Dermis blood vessel endothelial cell (primary cell): ENCODE measurements at regions not wholly inside any gene's neighbourhood (a gene's known extent, or its start where the extent isn't known, plus 50 kb on each side); places are given as distances from the start of the nearest gene placed in this dataset.

Experiments
- DNase-seq: peaks from one replicate; pipeline ENCODE4 v3.0.0; 2010

- no peak for DNase-seq
Measured at GRCh38 chr2:41703123-41703522, 344.7 kb upstream of the PKDCC start.

- DNase-seq, result no peak
Measured at GRCh38 chr2:41705634-41706033, 342.2 kb upstream of the PKDCC start.

- DNase-seq, result no peak
Measured at GRCh38 chr2:41706286-41706685, 341.5 kb upstream of the PKDCC start.

- no peak for DNase-seq
Measured at GRCh38 chr2:41707790-41708451, 339.9 kb upstream of the PKDCC start.

- DNase-seq, result no peak
Measured at GRCh38 chr2:41709702-41710599, 337.9 kb upstream of the PKDCC start.

GRCh38 chr2:41710944-41711343, 336.9 kb upstream of the PKDCC start:
- no peak for DNase-seq

GRCh38 chr2:41711736-41712135, 336.1 kb upstream of the PKDCC start:
- DNase-seq, result no peak

- DNase-seq, result no peak
Measured at GRCh38 chr2:41716497-41716896, 331.3 kb upstream of the PKDCC start.

GRCh38 chr2:41717839-41718238, 330.0 kb upstream of the PKDCC start:
- DNase-seq, result no peak

- DNase-seq, result no peak
Measured at GRCh38 chr2:41718705-41719104, 329.1 kb upstream of the PKDCC start.

GRCh38 chr2:41719756-41720155, 328.1 kb upstream of the PKDCC start:
- DNase-seq, result no peak

- DNase-seq, result no peak
Measured at GRCh38 chr2:41720331-41721251, 327.2 kb upstream of the PKDCC start.

- DNase-seq, result no peak
Measured at GRCh38 chr2:41722668-41723369, 325.0 kb upstream of the PKDCC start.

GRCh38 chr2:41723526-41723925, 324.3 kb upstream of the PKDCC start:
- no peak for DNase-seq

GRCh38 chr2:41724465-41724864, 323.4 kb upstream of the PKDCC start:
- DNase-seq, result no peak

GRCh38 chr2:41725901-41726300, 321.9 kb upstream of the PKDCC start:
- no peak for DNase-seq

- no peak for DNase-seq
Measured at GRCh38 chr2:41726364-41726763, 321.5 kb upstream of the PKDCC start.

- no peak for DNase-seq
Measured at GRCh38 chr2:41727152-41727551, 320.7 kb upstream of the PKDCC start.

- DNase-seq, result no peak
Measured at GRCh38 chr2:41727711-41728110, 320.1 kb upstream of the PKDCC start.

- no peak for DNase-seq
Measured at GRCh38 chr2:41728788-41729338, 319.0 kb upstream of the PKDCC start.

GRCh38 chr2:41729800-41730364, 317.9 kb upstream of the PKDCC start:
- DNase-seq, result no peak

GRCh38 chr2:41735006-41735405, 312.8 kb upstream of the PKDCC start:
- no peak for DNase-seq
